OCI-LY3 (cell line): ENCODE measurements at regions not wholly inside any gene's neighbourhood (a gene's known extent, or its start where the extent isn't known, plus 50 kb on each side); places are given as distances from the start of the nearest gene placed in this dataset.

Source experiments
- EZH2phosphoT487 ChIP-seq: fragments of 200-600 bp; shearing (Covaris generic); IDR thresholded peaks from 2 replicates; pipeline ENCODE4 v1.6.1; 2018; ENCODE audit warnings: antibody characterized with exemption, mixed run types, low read depth
- TF ChIP-seq, protein P1 (sequence below): fragments of 200-600, 300-600 bp; sonication (generic); IDR thresholded peaks from 2 replicates; pipeline ENCODE4 v1.5.1; 2014; ENCODE audit warnings: antibody characterized with exemption, low read length, low read depth

DNA sequence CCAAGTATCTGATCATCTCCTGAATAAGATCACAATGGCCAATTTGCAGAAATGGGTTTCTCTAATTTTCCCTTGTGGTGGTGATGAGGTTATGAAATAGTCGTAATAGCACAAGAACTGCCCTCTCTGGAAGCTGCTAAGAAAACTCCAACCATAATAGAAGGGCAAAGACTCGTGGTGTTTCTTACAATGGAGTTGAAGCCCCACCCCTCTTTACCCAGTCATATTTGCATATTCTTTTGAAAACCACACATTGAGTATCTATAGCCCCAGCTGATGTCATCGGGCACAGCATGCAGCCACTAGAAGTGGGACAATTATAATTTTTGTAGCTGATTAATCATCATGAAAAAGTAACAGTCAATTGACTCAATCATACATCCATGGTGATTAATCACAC is 452.1 kb upstream of the POU3F2 start:
- TF ChIP-seq, protein P1, sequence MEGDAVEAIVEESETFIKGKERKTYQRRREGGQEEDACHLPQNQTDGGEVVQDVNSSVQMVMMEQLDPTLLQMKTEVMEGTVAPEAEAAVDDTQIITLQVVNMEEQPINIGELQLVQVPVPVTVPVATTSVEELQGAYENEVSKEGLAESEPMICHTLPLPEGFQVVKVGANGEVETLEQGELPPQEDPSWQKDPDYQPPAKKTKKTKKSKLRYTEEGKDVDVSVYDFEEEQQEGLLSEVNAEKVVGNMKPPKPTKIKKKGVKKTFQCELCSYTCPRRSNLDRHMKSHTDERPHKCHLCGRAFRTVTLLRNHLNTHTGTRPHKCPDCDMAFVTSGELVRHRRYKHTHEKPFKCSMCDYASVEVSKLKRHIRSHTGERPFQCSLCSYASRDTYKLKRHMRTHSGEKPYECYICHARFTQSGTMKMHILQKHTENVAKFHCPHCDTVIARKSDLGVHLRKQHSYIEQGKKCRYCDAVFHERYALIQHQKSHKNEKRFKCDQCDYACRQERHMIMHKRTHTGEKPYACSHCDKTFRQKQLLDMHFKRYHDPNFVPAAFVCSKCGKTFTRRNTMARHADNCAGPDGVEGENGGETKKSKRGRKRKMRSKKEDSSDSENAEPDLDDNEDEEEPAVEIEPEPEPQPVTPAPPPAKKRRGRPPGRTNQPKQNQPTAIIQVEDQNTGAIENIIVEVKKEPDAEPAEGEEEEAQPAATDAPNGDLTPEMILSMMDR: no peak
- TF ChIP-seq EZH2phosphoT487: no peak
